ENCODE measurements at regions not wholly inside any gene's neighbourhood (a gene's known extent, or its start where the extent isn't known, plus 50 kb on each side); places are given as distances from the start of the nearest gene placed in this dataset.
"Not testable (repeated sequence)": the region's sequence is repeated elsewhere in the genome, so short reads cannot be mapped to it uniquely, and the experiment has no call there.

DNA sequence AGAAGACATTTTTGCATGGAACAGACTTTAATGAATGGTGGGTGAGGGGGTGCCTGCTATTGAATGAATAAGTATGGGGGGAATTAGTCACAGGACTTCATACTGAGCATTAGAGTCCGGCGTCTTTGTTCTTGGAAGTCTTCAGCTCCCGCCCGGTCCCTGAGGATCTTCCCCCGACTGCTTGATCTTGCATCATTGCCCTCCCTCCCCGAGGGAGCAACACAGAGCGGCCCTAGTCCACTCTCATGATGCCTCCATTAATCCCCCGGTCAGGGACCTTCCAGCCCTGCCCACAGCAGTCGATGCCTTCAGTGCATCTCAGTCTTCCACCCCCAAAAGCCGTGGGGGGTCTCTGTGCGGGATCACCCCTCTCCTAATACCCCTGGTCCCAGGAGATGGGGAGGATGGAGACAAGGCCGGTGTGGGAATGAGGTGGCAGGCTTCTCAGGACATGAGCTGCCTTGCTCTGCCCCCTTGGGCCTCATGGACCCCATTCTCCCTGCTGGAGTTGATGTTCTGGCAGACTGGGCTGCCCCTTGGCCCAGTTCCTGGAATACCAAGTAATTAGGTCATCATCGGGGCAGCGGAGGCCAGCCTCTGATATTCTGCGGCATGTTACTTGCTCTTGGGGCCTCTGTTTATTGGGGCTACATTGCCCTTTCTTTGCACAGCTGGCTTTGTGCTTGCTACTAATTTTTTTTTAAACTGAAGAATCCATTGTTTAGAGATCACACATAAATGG, 110.5 kb upstream of the PLGLB2 start:
- FAIRE-seq; H3K27me3 ChIP-seq (ENCODE audit: control insufficient read depth, insufficient read depth, low read length); H3K36me3 ChIP-seq (ENCODE audit: control insufficient read depth, insufficient read depth, low read length); DNase-seq (ENCODE audit: low read depth); H3K4me3 ChIP-seq (ENCODE audit: low read depth, low read length): not testable (repeated sequence)

DNA sequence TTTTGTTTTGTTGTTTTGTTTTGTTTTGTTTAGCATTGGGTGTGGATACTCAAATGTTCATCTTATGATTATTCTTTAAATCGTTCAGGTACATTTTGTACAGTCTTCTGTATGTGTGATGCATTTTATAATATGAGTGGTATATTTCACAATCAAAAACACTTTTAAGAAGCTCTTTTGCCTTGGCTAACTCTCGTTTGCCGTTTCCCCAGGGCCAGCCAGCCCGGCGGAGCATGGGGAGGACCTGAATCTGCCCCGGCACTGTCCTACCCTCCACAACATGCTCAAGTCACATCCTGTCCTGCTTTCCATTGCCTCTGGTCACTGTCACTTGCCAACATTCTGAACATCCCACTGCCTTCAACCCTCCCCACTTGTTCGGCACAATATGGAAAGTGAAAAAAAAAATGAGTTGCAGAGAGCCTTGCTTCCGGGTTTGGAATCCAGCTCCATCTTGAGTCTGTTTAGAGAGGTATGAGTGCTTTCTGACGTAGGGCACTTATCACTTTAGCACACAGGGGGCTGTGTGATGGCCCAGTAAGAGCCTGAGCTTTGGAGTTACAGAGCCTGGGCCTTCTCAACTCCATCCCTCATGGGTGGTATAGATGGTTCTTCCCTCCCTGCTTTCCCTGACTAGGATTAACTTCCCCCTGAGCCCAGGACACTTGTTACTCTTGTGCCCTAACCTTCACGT, 109.6 kb upstream of the PLGLB2 start:
- H3K4me3 ChIP-seq (ENCODE audit: low read depth, low read length); H3K36me3 ChIP-seq (ENCODE audit: control insufficient read depth, insufficient read depth, low read length); FAIRE-seq; H3K27me3 ChIP-seq (ENCODE audit: control insufficient read depth, insufficient read depth, low read length); DNase-seq (ENCODE audit: low read depth): not testable (repeated sequence)

DNA sequence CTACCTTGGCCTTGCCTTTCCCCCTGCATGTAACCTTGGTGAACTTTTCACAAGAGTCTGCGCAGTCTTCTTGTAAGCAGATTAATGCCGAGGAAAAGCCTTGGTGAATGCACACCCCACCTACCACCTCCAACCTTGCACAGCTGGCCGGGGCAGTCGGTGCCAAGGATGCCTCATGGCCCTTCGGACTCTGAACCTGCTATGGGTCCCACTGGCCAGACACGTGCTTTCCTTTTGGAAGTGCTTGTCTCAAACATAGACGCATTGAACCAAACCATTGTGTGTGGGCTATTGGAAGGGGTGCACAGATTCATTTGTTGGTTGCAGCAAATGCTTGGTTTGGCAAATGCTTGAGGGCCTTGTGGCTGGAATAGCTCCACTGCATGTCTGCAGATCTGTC, 109.0 kb upstream of the PLGLB2 start:
- not testable (repeated sequence) for H3K36me3 ChIP-seq (ENCODE audit: control insufficient read depth, insufficient read depth, low read length); H3K27me3 ChIP-seq (ENCODE audit: control insufficient read depth, insufficient read depth, low read length); DNase-seq (ENCODE audit: low read depth); H3K4me3 ChIP-seq (ENCODE audit: low read depth, low read length)
- FAIRE-seq, result peak; percentile 36

DNA sequence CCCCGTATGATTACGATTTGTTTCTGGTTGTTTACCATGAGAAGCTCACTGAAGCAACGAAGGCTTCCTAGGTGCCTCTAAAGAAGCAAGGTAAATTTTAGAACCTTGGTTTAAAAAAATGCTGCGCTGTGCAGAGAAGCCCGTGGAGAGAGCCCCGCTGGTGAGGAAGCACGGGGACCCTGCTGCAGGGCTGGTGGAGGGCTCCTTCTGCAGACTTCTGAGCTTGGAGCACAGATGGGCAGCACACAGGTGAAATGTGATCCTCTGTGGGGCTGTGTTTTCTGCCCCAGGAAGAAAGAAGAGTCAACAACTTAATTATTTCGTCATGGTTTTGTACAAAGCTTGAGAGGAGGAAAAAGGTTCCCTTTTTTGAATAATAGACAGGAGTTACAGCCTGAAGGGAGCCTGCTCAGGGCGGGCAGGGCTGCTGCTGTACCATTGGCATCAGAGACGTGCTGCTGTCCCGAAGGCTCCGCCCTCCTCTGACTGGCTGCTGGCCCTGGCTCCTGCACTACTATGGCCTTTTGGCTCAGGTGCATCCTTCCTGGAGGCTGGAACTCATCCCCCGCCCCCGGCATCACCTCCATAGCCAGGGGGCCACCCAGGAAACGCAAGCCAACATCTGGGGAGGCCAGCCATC, 108.0 kb upstream of the PLGLB2 start:
- not testable (repeated sequence) for H3K36me3 ChIP-seq (ENCODE audit: control insufficient read depth, insufficient read depth, low read length); DNase-seq (ENCODE audit: low read depth); H3K4me3 ChIP-seq (ENCODE audit: low read depth, low read length); H3K27me3 ChIP-seq (ENCODE audit: control insufficient read depth, insufficient read depth, low read length)
- FAIRE-seq, result peak; percentile 72

DNA sequence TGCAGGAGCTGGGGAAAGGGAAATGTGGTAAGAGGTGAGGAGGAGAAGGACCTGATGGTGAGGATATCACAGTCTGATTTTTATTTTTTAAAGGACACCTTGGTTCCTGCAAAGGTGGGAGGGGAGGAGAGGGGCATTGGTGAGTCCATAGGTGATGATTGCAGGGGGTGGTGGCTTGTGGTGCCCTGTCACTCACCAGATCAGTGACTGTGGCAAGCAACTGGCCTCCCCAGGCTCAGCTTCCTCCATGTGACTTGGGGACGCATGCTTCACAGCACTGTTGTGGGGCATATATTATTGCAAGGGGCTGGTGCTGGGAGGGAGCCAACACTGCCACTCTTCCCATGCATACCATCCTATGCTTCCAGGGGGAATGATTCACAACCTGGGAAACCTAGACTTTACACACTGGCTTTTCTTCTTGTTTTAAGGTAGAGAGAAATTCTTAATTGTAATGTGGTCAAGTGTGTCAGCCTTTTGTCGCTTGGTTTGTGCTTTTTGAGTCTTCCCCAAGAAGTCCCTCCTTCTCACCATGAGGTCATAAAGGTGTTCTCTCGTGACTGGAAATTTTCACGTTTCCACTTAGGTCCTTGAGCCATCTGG, 106.8 kb upstream of the PLGLB2 start:
- DNase-seq (ENCODE audit: low read depth), result peak; percentile 0
- not testable (repeated sequence) for H3K4me3 ChIP-seq (ENCODE audit: low read depth, low read length); H3K27me3 ChIP-seq (ENCODE audit: control insufficient read depth, insufficient read depth, low read length); H3K36me3 ChIP-seq (ENCODE audit: control insufficient read depth, insufficient read depth, low read length); FAIRE-seq

DNA sequence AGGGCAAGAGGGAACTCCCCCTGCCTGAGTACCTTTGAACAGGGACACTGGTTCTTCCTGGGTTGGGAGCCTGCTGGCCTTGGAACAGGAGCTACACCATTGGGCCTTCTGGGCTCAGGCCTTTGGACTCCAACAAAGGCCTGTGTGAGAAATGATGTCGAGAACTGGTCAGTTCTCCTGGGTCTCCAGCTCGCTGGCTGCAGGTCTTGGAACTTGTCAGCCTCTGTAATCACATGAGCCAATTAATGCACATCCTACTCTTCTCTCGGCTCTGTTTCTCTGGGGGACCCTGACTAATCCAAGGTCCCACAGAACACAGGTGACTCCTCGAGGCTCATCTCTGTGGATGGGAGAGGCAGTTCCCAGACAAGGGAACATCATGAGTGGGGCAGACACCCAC, 104.7 kb upstream of the PLGLB2 start:
- H3K27me3 ChIP-seq (ENCODE audit: control insufficient read depth, insufficient read depth, low read length); DNase-seq (ENCODE audit: low read depth); FAIRE-seq; H3K4me3 ChIP-seq (ENCODE audit: low read depth, low read length); H3K36me3 ChIP-seq (ENCODE audit: control insufficient read depth, insufficient read depth, low read length): not testable (repeated sequence)

DNA sequence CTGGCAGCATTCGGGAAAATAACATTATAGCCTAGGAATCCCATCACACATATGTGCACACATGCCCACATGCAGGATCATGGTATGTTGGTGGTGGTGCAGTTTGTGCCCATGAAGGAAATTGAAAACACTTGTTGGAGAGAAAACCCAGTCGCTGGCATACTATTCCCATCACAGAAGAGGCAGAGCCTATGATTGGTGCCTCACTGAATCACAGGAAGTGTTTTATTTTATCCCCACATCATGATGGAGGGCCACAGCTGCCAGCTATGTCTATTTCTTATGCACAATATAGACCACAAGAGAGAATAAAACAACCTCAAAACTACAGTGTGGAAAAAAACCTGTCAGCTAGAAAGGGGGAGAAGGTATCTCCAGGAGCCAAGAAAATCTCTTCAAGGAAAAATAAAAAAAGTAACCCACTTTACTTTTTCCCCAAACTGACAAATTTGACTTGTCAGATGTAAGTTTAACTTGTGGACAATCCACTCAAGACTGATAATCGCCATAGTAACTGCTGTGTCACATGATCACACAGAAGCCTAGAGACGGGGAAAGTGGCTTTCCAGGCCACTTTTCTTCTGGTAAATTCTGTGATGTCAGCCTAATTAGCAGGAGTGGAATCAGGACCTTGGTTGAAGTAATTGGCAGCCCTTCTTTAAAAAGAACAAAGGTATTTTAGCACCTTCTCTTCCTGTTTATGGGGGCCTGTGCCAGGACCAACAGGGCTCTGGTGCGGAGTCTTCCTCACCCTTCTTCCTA, 100.0 kb upstream of the PLGLB2 start:
- not testable (repeated sequence) for FAIRE-seq; H3K27me3 ChIP-seq (ENCODE audit: control insufficient read depth, insufficient read depth, low read length); H3K36me3 ChIP-seq (ENCODE audit: control insufficient read depth, insufficient read depth, low read length); DNase-seq (ENCODE audit: low read depth); H3K4me3 ChIP-seq (ENCODE audit: low read depth, low read length)

DNA sequence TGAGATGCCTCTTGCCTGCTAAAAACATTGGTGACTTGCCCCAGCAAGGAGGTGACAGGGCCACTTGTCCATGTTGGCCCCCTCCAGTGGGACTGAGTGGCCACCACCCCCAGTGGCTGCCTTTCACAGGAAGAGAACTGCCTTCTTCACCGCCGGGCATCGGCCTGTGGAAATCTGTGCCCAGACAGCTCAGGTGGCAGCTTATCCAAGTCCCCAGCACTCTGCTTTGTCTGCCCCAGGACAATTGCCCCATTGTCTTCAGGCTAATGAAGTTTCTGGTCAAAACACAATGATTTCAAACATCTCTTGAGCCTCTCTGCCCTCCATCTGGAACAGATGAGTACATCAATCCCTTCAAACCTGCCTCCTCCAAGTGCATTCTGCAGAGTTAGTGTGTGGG, 99.1 kb upstream of the PLGLB2 start:
- DNase-seq (ENCODE audit: low read depth); H3K4me3 ChIP-seq (ENCODE audit: low read depth, low read length); H3K36me3 ChIP-seq (ENCODE audit: control insufficient read depth, insufficient read depth, low read length); H3K27me3 ChIP-seq (ENCODE audit: control insufficient read depth, insufficient read depth, low read length); FAIRE-seq: not testable (repeated sequence)

DNA sequence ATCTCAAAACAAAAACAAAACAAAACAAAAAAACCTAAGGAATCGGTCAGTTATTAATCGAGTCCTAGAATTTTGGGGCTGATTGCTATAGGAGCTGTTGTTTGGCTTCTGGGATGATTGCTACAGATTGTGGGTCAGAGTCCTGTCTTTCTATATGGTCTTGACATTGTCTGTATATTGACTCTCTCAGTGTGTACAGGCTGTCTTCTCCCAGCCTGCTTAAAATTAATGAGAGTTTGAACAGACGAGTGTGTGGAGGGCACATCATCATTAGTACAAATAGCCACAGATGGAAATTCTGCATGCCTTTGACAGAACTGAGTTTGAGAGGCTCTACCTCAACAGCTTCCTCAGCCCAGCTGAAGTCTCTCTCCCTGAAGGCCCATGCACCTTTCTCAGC, 98.0 kb upstream of the PLGLB2 start:
- FAIRE-seq, result not testable (repeated sequence)

DNA sequence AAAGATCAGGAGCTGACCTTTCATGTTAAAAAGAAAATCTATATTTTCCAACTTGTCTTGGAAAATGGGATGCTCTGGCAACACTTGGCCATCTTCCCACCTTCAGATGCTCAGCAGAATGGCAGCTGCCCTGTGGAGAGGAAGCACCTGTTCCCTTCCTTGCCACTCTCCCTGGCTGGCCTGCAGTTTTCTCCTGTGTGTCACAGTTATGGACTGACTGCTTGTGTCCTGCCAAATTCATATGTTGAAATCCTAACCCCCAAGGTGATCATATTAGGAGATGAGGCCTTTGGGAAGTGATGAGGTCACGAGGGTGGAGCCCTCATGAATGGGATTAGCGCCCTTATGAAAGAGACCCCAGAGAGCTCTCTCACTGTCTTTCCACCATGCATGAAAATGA, 97.0 kb upstream of the PLGLB2 start:
- H3K36me3 ChIP-seq (ENCODE audit: control insufficient read depth, insufficient read depth, low read length); H3K4me3 ChIP-seq (ENCODE audit: low read depth, low read length); H3K27me3 ChIP-seq (ENCODE audit: control insufficient read depth, insufficient read depth, low read length); FAIRE-seq; DNase-seq (ENCODE audit: low read depth): not testable (repeated sequence)

More for the DNA sequence above, 98.0 kb upstream of the PLGLB2 start:
- H3K36me3 ChIP-seq (ENCODE audit: control insufficient read depth, insufficient read depth, low read length); H3K27me3 ChIP-seq (ENCODE audit: control insufficient read depth, insufficient read depth, low read length); DNase-seq (ENCODE audit: low read depth); H3K4me3 ChIP-seq (ENCODE audit: low read depth, low read length): not testable (repeated sequence)

DNA sequence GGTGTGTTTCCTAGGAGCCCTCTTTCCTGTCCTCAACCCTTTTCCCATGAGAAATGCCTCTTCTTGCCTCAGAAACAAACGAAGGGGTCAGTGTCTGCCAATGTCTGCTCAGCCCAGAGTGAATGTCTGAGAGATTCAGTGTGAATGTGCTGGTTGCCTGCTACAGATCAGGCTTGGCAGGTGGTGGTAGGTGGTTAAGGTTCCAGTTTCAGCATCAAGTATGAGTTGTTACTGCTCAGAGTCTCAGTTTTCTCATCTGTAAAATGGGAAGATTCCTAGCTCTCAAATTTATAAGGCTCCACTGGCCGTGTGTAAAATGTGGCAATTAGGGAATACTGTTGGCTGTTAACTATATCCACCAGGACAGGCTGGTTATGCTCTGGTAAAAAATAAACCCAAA, 96.3 kb upstream of the PLGLB2 start:
- H3K27me3 ChIP-seq (ENCODE audit: control insufficient read depth, insufficient read depth, low read length); DNase-seq (ENCODE audit: low read depth); H3K4me3 ChIP-seq (ENCODE audit: low read depth, low read length); FAIRE-seq; H3K36me3 ChIP-seq (ENCODE audit: control insufficient read depth, insufficient read depth, low read length): not testable (repeated sequence)

DNA sequence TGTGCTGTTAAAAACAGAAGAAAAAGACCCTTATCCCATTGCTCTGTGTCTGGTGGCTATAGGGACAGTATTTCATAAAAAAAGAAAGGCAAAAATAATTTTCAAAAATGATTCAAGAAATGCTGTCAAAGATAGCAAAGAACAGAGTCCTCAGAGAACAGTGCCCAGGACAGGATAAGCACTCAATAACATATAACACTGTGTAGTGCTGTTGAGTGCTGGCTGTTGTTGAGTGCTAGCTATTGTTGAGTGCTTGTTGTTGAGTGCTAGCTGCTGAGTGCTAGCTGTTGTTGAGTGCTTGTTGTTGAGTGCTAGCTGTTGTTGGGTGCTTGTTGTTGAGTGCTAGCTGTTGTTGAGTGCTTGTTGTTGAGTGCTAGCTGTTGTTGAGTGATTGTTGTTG, 94.5 kb upstream of the PLGLB2 start:
- H3K4me3 ChIP-seq (ENCODE audit: low read depth, low read length); H3K36me3 ChIP-seq (ENCODE audit: control insufficient read depth, insufficient read depth, low read length); FAIRE-seq; DNase-seq (ENCODE audit: low read depth); H3K27me3 ChIP-seq (ENCODE audit: control insufficient read depth, insufficient read depth, low read length): not testable (repeated sequence)

DNA sequence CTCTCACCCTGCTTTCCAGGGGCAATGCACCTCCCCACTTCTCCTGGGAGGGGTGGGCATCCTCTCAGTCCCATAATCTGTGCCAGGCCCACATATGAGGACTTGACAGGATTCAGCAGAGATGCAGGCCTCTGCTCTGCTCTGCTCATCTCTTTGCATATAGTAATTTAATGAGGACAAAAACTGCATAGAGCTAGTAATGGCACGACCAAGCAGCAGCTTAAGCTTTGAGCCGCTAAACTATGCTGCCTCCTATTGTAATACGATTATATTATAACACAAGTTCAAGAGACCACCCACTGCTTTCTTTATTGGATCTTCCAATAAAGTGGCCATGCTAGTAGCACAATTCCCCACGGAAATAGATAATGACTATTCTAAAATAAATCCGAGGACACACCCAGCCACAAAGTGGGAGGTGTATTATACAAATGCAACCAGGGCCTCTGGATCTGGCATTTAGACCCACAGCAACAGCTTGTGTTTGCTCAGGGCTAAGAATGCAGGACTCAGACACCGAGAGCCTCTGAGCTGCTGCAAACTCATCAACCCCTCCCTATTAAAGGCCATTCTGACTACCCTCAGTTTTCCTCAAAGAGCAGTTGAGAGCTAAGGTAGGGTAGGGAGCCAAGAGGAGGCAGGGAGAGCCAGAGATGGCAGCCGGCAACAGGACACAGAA, 93.6 kb upstream of the PLGLB2 start:
- H3K4me3 ChIP-seq (ENCODE audit: low read depth, low read length); FAIRE-seq; H3K27me3 ChIP-seq (ENCODE audit: control insufficient read depth, insufficient read depth, low read length); H3K36me3 ChIP-seq (ENCODE audit: control insufficient read depth, insufficient read depth, low read length); DNase-seq (ENCODE audit: low read depth): not testable (repeated sequence)

All from bronchial epithelial cell (primary cell).